ENCODE measurements at regions not wholly inside any gene's neighbourhood (a gene's known extent, or its start where the extent isn't known, plus 50 kb on each side); places are given as distances from the start of the nearest gene placed in this dataset.

DNA sequence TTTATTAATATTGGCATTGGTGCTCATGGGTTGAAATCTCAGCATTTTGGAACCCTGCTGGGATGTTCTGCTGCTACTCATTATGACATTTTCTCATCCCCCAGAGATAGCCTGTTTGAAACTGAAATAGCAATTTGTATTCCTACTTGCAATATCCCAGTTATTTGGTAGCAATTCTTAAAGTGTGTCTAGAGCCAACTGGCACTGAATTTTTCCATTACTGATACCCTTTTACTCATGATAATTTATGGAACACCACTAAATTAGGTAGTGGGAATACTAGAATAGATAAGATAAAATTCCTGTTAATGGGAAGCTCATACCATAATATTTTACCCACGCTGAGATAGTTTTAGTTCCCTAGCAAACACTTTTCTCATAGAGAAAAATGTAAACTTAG, 309.3 kb downstream of the SV2B start:
- Mint-ChIP-seq H3K27me3 (ENCODE audit: insufficient read depth, unreplicated experiment) (peaks cover 5% of the 10 kb centered on the region), H3K27ac (ENCODE audit: unreplicated experiment) (no peak overlapping the region), H3K9me3 (ENCODE audit: unreplicated experiment) (no peaks in the 10 kb centered on the region), H3K4me1 (ENCODE audit: low read depth, unreplicated experiment) (no peaks in the 10 kb centered on the region), H3K36me3 (ENCODE audit: insufficient read depth, unreplicated experiment) (no peaks in the 10 kb centered on the region), H3K4me3 (ENCODE audit: unreplicated experiment) (no peak overlapping the region)
- TF ChIP-seq, protein P1, sequence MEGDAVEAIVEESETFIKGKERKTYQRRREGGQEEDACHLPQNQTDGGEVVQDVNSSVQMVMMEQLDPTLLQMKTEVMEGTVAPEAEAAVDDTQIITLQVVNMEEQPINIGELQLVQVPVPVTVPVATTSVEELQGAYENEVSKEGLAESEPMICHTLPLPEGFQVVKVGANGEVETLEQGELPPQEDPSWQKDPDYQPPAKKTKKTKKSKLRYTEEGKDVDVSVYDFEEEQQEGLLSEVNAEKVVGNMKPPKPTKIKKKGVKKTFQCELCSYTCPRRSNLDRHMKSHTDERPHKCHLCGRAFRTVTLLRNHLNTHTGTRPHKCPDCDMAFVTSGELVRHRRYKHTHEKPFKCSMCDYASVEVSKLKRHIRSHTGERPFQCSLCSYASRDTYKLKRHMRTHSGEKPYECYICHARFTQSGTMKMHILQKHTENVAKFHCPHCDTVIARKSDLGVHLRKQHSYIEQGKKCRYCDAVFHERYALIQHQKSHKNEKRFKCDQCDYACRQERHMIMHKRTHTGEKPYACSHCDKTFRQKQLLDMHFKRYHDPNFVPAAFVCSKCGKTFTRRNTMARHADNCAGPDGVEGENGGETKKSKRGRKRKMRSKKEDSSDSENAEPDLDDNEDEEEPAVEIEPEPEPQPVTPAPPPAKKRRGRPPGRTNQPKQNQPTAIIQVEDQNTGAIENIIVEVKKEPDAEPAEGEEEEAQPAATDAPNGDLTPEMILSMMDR (IDR thresholded peaks at IDR 0.05; ENCODE audit: insufficient read depth in 1 of 2, low read depth in 1 of 2, low read length in 1 of 2, severe bottlenecking in 1 of 2, unreplicated experiment in 1 of 2): no peak
- Histone ChIP-seq H3K4me1 (no peaks in the 10 kb centered on the region), H3K9me3 (peaks cover 3% of the 10 kb centered on the region; the same call in 1 of the 2 replicates), H3K4me3 (ENCODE audit: low read depth, low read length) (no peak overlapping the region), H3K36me3 (ENCODE audit: control insufficient read depth, insufficient read depth, low read length) (no peaks in the 10 kb centered on the region), H3K27me3 (replicated peaks; ENCODE audit: control insufficient read depth, insufficient read depth, low read length) (no peaks in the 10 kb centered on the region)
- DNase-seq: no peak
- BruUV-seq (replicated peaks): no TSS peak
- intact Hi-C loops (cut with micrococcal nuclease; ENCODE audit: unreplicated experiment): no loop called here
- POLR2A ChIA-PET: no interaction called here
- CTCF ChIA-PET: no interaction called here

DNA sequence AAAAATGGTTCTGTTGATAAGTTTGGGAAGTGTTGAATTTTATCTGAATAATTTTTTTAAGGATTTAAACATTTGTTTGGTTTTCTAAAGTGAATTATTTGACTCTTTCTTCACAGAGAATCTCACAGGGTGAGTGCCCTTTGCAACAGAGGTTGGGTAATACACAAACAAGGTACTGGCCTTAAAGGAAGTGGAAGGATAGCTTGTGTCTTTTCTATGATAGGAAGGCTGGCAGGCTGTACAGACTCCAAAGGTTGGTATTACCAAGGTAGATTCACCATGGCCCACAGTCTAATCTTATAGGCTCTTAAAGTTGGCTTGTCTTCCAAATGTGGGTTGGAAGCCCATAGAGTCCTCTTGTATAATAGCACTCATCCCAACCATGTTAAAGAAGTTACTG, 311.5 kb downstream of the SV2B start:
- no TSS peak for BruUV-seq (replicated peaks)
- Histone ChIP-seq H3K4me1 (no peaks in the 10 kb centered on the region), H3K36me3 (ENCODE audit: control insufficient read depth, insufficient read depth, low read length) (no peaks in the 10 kb centered on the region), H3K4me3 (ENCODE audit: low read depth, low read length) (no peak overlapping the region), H3K9me3 (peaks cover 3% of the 10 kb centered on the region; the same call in 1 of the 2 replicates), H3K27me3 (replicated peaks; ENCODE audit: control insufficient read depth, insufficient read depth, low read length) (no peaks in the 10 kb centered on the region)
- POLR2A ChIA-PET: no interaction called here
- peaks cover 7% of the 10 kb centered on the region for H3K27me3 Mint-ChIP-seq (ENCODE audit: insufficient read depth, unreplicated experiment)
- H3K4me3 Mint-ChIP-seq (ENCODE audit: unreplicated experiment): no peak overlapping the region
- no peaks in the 10 kb centered on the region for H3K9me3 Mint-ChIP-seq (ENCODE audit: unreplicated experiment)
- no peaks in the 10 kb centered on the region for H3K36me3 Mint-ChIP-seq (ENCODE audit: insufficient read depth, unreplicated experiment)
- intact Hi-C loops (cut with micrococcal nuclease; ENCODE audit: unreplicated experiment): no loop called here
- DNase-seq: no peak
- CTCF ChIA-PET: no interaction called here
- no peaks in the 10 kb centered on the region for H3K4me1 Mint-ChIP-seq (ENCODE audit: low read depth, unreplicated experiment)
- TF ChIP-seq, protein P1 (IDR thresholded peaks at IDR 0.05; ENCODE audit: insufficient read depth in 1 of 2, low read depth in 1 of 2, low read length in 1 of 2, severe bottlenecking in 1 of 2, unreplicated experiment in 1 of 2): no peak
- no peak overlapping the region for H3K27ac Mint-ChIP-seq (ENCODE audit: unreplicated experiment)

DNA sequence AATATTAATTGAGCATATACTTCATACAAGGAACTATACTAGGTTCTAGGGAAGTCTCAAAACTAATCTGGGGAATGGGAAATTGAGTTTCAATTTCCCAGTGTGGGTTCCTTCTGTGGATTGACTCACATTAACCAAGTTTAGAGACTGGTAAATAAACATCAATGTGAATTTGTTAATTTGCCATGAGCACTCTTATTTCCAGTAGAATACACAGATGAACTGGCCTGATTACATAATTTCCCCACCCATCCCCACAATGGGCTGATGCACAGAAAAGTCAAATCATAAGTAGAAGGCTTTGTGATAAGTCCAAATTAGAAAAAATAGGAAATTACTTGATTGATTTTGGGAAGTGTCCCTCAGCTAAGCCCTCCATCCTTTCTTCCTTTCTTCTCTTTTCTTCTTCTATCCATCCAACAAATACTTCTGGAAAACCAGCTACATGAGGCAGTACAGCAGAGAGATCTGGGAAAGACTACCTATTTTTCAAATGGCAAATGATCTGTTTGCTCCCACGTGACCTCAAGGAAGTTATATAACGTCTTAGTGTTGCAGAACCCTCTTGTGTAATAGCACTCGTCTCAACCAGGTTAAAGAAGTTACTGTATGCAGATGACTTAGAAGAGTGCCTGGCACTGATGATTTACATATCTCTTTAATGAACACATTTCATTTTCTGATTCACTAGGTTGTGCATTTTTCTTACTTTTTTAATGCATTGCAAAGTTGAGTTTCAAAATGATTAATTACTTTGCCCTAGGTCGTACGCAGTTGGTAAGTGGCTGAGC, 312.3 kb downstream of the SV2B start:
- intact Hi-C loops (cut with micrococcal nuclease; ENCODE audit: unreplicated experiment): no loop called here
- TF ChIP-seq, protein P1 (IDR thresholded peaks at IDR 0.05; ENCODE audit: insufficient read depth in 1 of 2, low read depth in 1 of 2, low read length in 1 of 2, severe bottlenecking in 1 of 2, unreplicated experiment in 1 of 2): no peak
- no peaks in the 10 kb centered on the region for H3K4me1 ChIP-seq
- no peak for DNase-seq
- H3K36me3 ChIP-seq (ENCODE audit: control insufficient read depth, insufficient read depth, low read length): no peaks in the 10 kb centered on the region
- Mint-ChIP-seq H3K4me1 (ENCODE audit: low read depth, unreplicated experiment) (no peaks in the 10 kb centered on the region), H3K27me3 (ENCODE audit: insufficient read depth, unreplicated experiment) (peaks cover 14% of the 10 kb centered on the region), H3K9me3 (ENCODE audit: unreplicated experiment) (no peaks in the 10 kb centered on the region), H3K36me3 (ENCODE audit: insufficient read depth, unreplicated experiment) (no peaks in the 10 kb centered on the region), H3K4me3 (ENCODE audit: unreplicated experiment) (no peak overlapping the region), H3K27ac (ENCODE audit: unreplicated experiment) (no peak overlapping the region)
- H3K9me3 ChIP-seq: peaks cover 3% of the 10 kb centered on the region; the same call in 1 of the 2 replicates
- no peak overlapping the region for H3K4me3 ChIP-seq (ENCODE audit: low read depth, low read length)
- CTCF ChIA-PET: no interaction called here
- POLR2A ChIA-PET: no interaction called here
- no peaks in the 10 kb centered on the region for H3K27me3 ChIP-seq (replicated peaks; ENCODE audit: control insufficient read depth, insufficient read depth, low read length)
- no TSS peak for BruUV-seq (replicated peaks)
